ENCODE measurements at regions not wholly inside any gene's neighbourhood (a gene's known extent, or its start where the extent isn't known, plus 50 kb on each side); places are given as distances from the start of the nearest gene placed in this dataset.
"Not testable (repeated sequence)": the region's sequence is repeated elsewhere in the genome, so short reads cannot be mapped to it uniquely, and the experiment has no call there.

- Histone ChIP-seq H3K27me3 (ENCODE audit: control insufficient read depth, insufficient read depth, low read length) (no peaks in the 10 kb centered on the region), H3K9ac (ENCODE audit: low read depth, low read length) (no peak overlapping the region), H3K36me3 (ENCODE audit: control insufficient read depth, insufficient read depth, low read length) (no peaks in the 10 kb centered on the region), H3K9me3 (ENCODE audit: control insufficient read depth, insufficient read depth, low read length) (no peaks in the 10 kb centered on the region), H3K4me1 (ENCODE audit: control insufficient read depth, insufficient read depth, low read length) (no peaks in the 10 kb centered on the region), H3K27ac (ENCODE audit: low read depth, low read length) (no peak overlapping the region), H3K4me3 (ENCODE audit: low read depth, low read length) (no peak overlapping the region)
Measured at GRCh38 chr10:30749385-30749784, 119.8 kb upstream of the LYZL2 start.

- H3K36me3 ChIP-seq (ENCODE audit: control insufficient read depth, insufficient read depth, low read length): no peaks in the 10 kb centered on the region
- no peaks in the 10 kb centered on the region for H3K27me3 ChIP-seq (ENCODE audit: control insufficient read depth, insufficient read depth, low read length)
- H3K4me1 ChIP-seq (ENCODE audit: control insufficient read depth, insufficient read depth, low read length): no peaks in the 10 kb centered on the region
Measured at GRCh38 chr10:30748152-30748973, 118.8 kb upstream of the LYZL2 start.

GRCh38 chr10:30747633-30748032, 118.1 kb upstream of the LYZL2 start:
- Histone ChIP-seq H3K36me3 (ENCODE audit: control insufficient read depth, insufficient read depth, low read length) (no peaks in the 10 kb centered on the region), H3K27ac (ENCODE audit: low read depth, low read length) (no peak overlapping the region)

More at GRCh38 chr10:30748152-30748973, 118.8 kb upstream of the LYZL2 start:
- Histone ChIP-seq H3K9me3 (ENCODE audit: control insufficient read depth, insufficient read depth, low read length) (no peaks in the 10 kb centered on the region), H3K4me3 (ENCODE audit: low read depth, low read length) (no peak overlapping the region), H3K27ac (ENCODE audit: low read depth, low read length) (no peak overlapping the region), H3K9ac (ENCODE audit: low read depth, low read length) (no peak overlapping the region)

GRCh38 chr10:30745953-30746352, 116.4 kb upstream of the LYZL2 start:
- no peak overlapping the region for H3K4me3 ChIP-seq (ENCODE audit: low read depth, low read length)
- no peaks in the 10 kb centered on the region for H3K4me1 ChIP-seq (ENCODE audit: control insufficient read depth, insufficient read depth, low read length)
- H3K27ac ChIP-seq (ENCODE audit: low read depth, low read length): no peak overlapping the region
- H3K9ac ChIP-seq (ENCODE audit: low read depth, low read length): no peak overlapping the region
- H3K27me3 ChIP-seq (ENCODE audit: control insufficient read depth, insufficient read depth, low read length): no peaks in the 10 kb centered on the region
- no peaks in the 10 kb centered on the region for H3K36me3 ChIP-seq (ENCODE audit: control insufficient read depth, insufficient read depth, low read length)
- H3K9me3 ChIP-seq (ENCODE audit: control insufficient read depth, insufficient read depth, low read length): no peaks in the 10 kb centered on the region

More at GRCh38 chr10:30747633-30748032, 118.1 kb upstream of the LYZL2 start:
- Histone ChIP-seq H3K4me1 (ENCODE audit: control insufficient read depth, insufficient read depth, low read length) (no peaks in the 10 kb centered on the region), H3K9ac (ENCODE audit: low read depth, low read length) (no peak overlapping the region), H3K27me3 (ENCODE audit: control insufficient read depth, insufficient read depth, low read length) (no peaks in the 10 kb centered on the region), H3K4me3 (ENCODE audit: low read depth, low read length) (no peak overlapping the region), H3K9me3 (ENCODE audit: control insufficient read depth, insufficient read depth, low read length) (no peaks in the 10 kb centered on the region)

- Histone ChIP-seq H3K27me3 (ENCODE audit: control insufficient read depth, insufficient read depth, low read length) (no peaks in the 10 kb centered on the region), H3K27ac (ENCODE audit: low read depth, low read length) (no peak overlapping the region), H3K4me3 (ENCODE audit: low read depth, low read length) (no peak overlapping the region), H3K4me1 (ENCODE audit: control insufficient read depth, insufficient read depth, low read length) (no peaks in the 10 kb centered on the region), H3K9ac (ENCODE audit: low read depth, low read length) (no peak overlapping the region), H3K36me3 (ENCODE audit: control insufficient read depth, insufficient read depth, low read length) (no peaks in the 10 kb centered on the region), H3K9me3 (ENCODE audit: control insufficient read depth, insufficient read depth, low read length) (no peaks in the 10 kb centered on the region)
Measured at GRCh38 chr10:30744106-30744505, 114.6 kb upstream of the LYZL2 start.

- Histone ChIP-seq H3K4me3 (ENCODE audit: low read depth, low read length) (no peak overlapping the region), H3K9me3 (ENCODE audit: control insufficient read depth, insufficient read depth, low read length) (no peaks in the 10 kb centered on the region), H3K9ac (ENCODE audit: low read depth, low read length) (no peak overlapping the region), H3K36me3 (ENCODE audit: control insufficient read depth, insufficient read depth, low read length) (no peaks in the 10 kb centered on the region), H3K4me1 (ENCODE audit: control insufficient read depth, insufficient read depth, low read length) (no peaks in the 10 kb centered on the region), H3K27ac (ENCODE audit: low read depth, low read length) (no peak overlapping the region), H3K27me3 (ENCODE audit: control insufficient read depth, insufficient read depth, low read length) (no peaks in the 10 kb centered on the region)
Measured at GRCh38 chr10:30743586-30743985, 114.0 kb upstream of the LYZL2 start.

- Histone ChIP-seq H3K27ac (ENCODE audit: low read depth, low read length) (no peak overlapping the region), H3K27me3 (ENCODE audit: control insufficient read depth, insufficient read depth, low read length) (no peaks in the 10 kb centered on the region), H3K36me3 (ENCODE audit: control insufficient read depth, insufficient read depth, low read length) (no peaks in the 10 kb centered on the region), H3K4me3 (ENCODE audit: low read depth, low read length) (no peak overlapping the region), H3K9me3 (ENCODE audit: control insufficient read depth, insufficient read depth, low read length) (no peaks in the 10 kb centered on the region), H3K4me1 (ENCODE audit: control insufficient read depth, insufficient read depth, low read length) (no peaks in the 10 kb centered on the region), H3K9ac (ENCODE audit: low read depth, low read length) (no peak overlapping the region)
Measured at GRCh38 chr10:30742471-30742870, 112.9 kb upstream of the LYZL2 start.

- not testable (repeated sequence) for H3K27ac ChIP-seq (ENCODE audit: low read depth, low read length); H3K27me3 ChIP-seq (ENCODE audit: control insufficient read depth, insufficient read depth, low read length); H3K9ac ChIP-seq (ENCODE audit: low read depth, low read length); H3K4me1 ChIP-seq (ENCODE audit: control insufficient read depth, insufficient read depth, low read length); H3K4me3 ChIP-seq (ENCODE audit: low read depth, low read length); H3K36me3 ChIP-seq (ENCODE audit: control insufficient read depth, insufficient read depth, low read length); H3K9me3 ChIP-seq (ENCODE audit: control insufficient read depth, insufficient read depth, low read length)
Measured at GRCh38 chr10:30740774-30741173, 111.2 kb upstream of the LYZL2 start.

GRCh38 chr10:30738416-30738815, 108.9 kb upstream of the LYZL2 start:
- Histone ChIP-seq H3K9ac (ENCODE audit: low read depth, low read length) (no peak overlapping the region), H3K36me3 (ENCODE audit: control insufficient read depth, insufficient read depth, low read length) (no peaks in the 10 kb centered on the region), H3K27ac (ENCODE audit: low read depth, low read length) (no peak overlapping the region), H3K9me3 (ENCODE audit: control insufficient read depth, insufficient read depth, low read length) (no peaks in the 10 kb centered on the region), H3K4me1 (ENCODE audit: control insufficient read depth, insufficient read depth, low read length) (no peaks in the 10 kb centered on the region), H3K4me3 (ENCODE audit: low read depth, low read length) (no peak overlapping the region), H3K27me3 (ENCODE audit: control insufficient read depth, insufficient read depth, low read length) (no peaks in the 10 kb centered on the region)

- Histone ChIP-seq H3K36me3 (ENCODE audit: control insufficient read depth, insufficient read depth, low read length) (no peaks in the 10 kb centered on the region), H3K9ac (ENCODE audit: low read depth, low read length) (no peak overlapping the region), H3K27ac (ENCODE audit: low read depth, low read length) (no peak overlapping the region), H3K27me3 (ENCODE audit: control insufficient read depth, insufficient read depth, low read length) (no peaks in the 10 kb centered on the region), H3K4me1 (ENCODE audit: control insufficient read depth, insufficient read depth, low read length) (no peaks in the 10 kb centered on the region), H3K9me3 (ENCODE audit: control insufficient read depth, insufficient read depth, low read length) (no peaks in the 10 kb centered on the region), H3K4me3 (ENCODE audit: low read depth, low read length) (no peak overlapping the region)
Measured at GRCh38 chr10:30737931-30738391, 108.4 kb upstream of the LYZL2 start.

GRCh38 chr10:30736685-30737232, 107.2 kb upstream of the LYZL2 start:
- H3K27ac ChIP-seq (ENCODE audit: low read depth, low read length): no peak overlapping the region
- no peak overlapping the region for H3K9ac ChIP-seq (ENCODE audit: low read depth, low read length)
- no peaks in the 10 kb centered on the region for H3K36me3 ChIP-seq (ENCODE audit: control insufficient read depth, insufficient read depth, low read length)

More at GRCh38 chr10:30736685-30737232, 107.2 kb upstream of the LYZL2 start:
- Histone ChIP-seq H3K27me3 (ENCODE audit: control insufficient read depth, insufficient read depth, low read length) (no peaks in the 10 kb centered on the region), H3K4me3 (ENCODE audit: low read depth, low read length) (no peak overlapping the region), H3K4me1 (ENCODE audit: control insufficient read depth, insufficient read depth, low read length) (no peaks in the 10 kb centered on the region), H3K9me3 (ENCODE audit: control insufficient read depth, insufficient read depth, low read length) (no peaks in the 10 kb centered on the region)
